Coronary artery (tissue), 2 donors: ENCODE measurements at regions not wholly inside any gene's neighbourhood (a gene's known extent, or its start where the extent isn't known, plus 50 kb on each side); places are given as distances from the start of the nearest gene placed in this dataset.

Source experiments
- DNase-seq: peaks from one replicate; pipeline ENCODE4 v3.0.0-alpha.2; 2017; ENCODE audit warnings: low spot score
- H3K27ac ChIP-seq, 2 donors: fragments of 200-600 bp; sonication (generic); one replicate each; pipeline ENCODE4 v1.5.1; 2016 to 2019
- H3K4me3 ChIP-seq: fragments of 200-600 bp; sonication (generic); 2 replicates; pipeline ENCODE4 v1.5.1; 2016; ENCODE audit warnings: mild to moderate bottlenecking, moderate library complexity
- CTCF ChIP-seq: fragments of 200-600 bp; sonication (generic); IDR thresholded peaks from one replicate; pipeline ENCODE4 v1.5.1; 2019; ENCODE audit warnings: antibody characterized with exemption

- no peak for DNase-seq
- Histone ChIP-seq H3K4me3 (no peak overlapping the region), H3K27ac (no peak overlapping the region)
- no peak for TF ChIP-seq CTCF
Observed at GRCh38 chr6:71476371-71476770, 187.8 kb downstream of the OGFRL1 start.

- H3K27ac ChIP-seq = no peak overlapping the region
Observed at GRCh38 chr6:71476872-71477271, 188.3 kb downstream of the OGFRL1 start.

GRCh38 chr6:71478834-71479541, 190.4 kb downstream of the OGFRL1 start:
- TF ChIP-seq CTCF = no peak
- no peak for DNase-seq
- no peak overlapping the region for H3K4me3 ChIP-seq
- peak overlapping the region; percentile 53 to 64 for H3K27ac ChIP-seq

More at GRCh38 chr6:71476872-71477271, 188.3 kb downstream of the OGFRL1 start:
- no peak for DNase-seq
- no peak for TF ChIP-seq CTCF
- H3K4me3 ChIP-seq = no peak overlapping the region

- DNase-seq = no peak
- H3K27ac ChIP-seq = peak overlapping the region in 1 of 2 donors; percentile 34
Observed at GRCh38 chr6:71480577-71480976, 192.0 kb downstream of the OGFRL1 start.

GRCh38 chr6:71481011-71481410, 192.4 kb downstream of the OGFRL1 start:
- TF ChIP-seq CTCF = no peak
- Histone ChIP-seq H3K4me3 (no peak overlapping the region), H3K27ac (peak overlapping the region in 1 of 2 donors; percentile 34)
- no peak for DNase-seq

More at GRCh38 chr6:71480577-71480976, 192.0 kb downstream of the OGFRL1 start:
- TF ChIP-seq CTCF = no peak
- H3K4me3 ChIP-seq = no peak overlapping the region

- H3K4me3 ChIP-seq = no peak overlapping the region
- DNase-seq = no peak
- H3K27ac ChIP-seq = no peak overlapping the region
- no peak for TF ChIP-seq CTCF
Observed at GRCh38 chr6:71481801-71482200, 193.2 kb downstream of the OGFRL1 start.

GRCh38 chr6:71482742-71483141, 194.1 kb downstream of the OGFRL1 start:
- DNase-seq = no peak
- Histone ChIP-seq H3K4me3 (no peak overlapping the region), H3K27ac (no peak overlapping the region)
- no peak for TF ChIP-seq CTCF
